HG03520 (cell line): ENCODE measurements at regions not wholly inside any gene's neighbourhood (a gene's known extent, or its start where the extent isn't known, plus 50 kb on each side); places are given as distances from the start of the nearest gene placed in this dataset.
"Not testable (repeated sequence)": the region's sequence is repeated elsewhere in the genome, so short reads cannot be mapped to it uniquely, and the experiment has no call there.

ENCODE experiments used
- ATAC-seq: cut with Tn5 transposase; IDR thresholded peaks from one replicate; pipeline ENCODE4 v1.9.1; 2021; ENCODE audit warnings: mild to moderate bottlenecking, moderate library complexity; ENCODE audit not compliant: unreplicated experiment

DNA sequence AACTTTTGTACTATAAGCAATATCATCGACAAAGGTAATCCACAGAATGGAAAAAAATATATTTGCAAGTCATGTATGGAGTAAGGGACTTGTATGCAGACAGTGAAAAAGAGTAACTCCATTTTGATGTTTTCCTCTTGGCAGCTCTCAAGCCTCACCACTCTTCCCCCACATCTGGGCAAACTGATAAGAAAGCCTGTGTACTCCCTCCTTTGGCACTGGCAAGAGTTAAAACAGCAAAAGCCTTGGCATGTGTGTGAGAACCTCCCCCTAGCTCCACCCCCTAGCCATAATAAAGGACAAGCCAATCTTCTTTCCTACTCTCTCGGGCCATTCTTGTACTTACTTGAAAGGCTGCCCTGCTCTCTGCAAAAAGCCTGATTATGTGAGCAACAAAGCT is 335.2 kb downstream of the LRATD1 start:
- ATAC-seq, result no peak

DNA sequence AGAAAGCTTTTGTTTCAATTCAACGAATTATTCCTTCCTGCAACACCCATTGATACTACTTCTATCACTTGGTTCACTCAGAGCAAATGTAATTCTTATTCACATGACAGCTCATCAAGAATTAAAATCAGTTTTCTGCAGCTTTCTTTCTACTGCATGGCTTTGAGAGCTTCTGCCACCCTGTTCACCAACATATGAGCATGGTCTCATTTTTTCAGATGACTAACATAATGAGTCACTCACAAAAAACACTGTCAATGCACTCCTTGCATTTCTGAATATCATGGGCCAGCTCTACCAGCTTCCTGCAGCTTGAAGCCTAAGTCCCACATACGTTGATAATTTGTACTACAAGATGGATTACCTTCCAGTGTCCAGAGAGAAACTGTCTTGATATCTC is 342.9 kb downstream of the LRATD1 start:
- no peak for ATAC-seq

DNA sequence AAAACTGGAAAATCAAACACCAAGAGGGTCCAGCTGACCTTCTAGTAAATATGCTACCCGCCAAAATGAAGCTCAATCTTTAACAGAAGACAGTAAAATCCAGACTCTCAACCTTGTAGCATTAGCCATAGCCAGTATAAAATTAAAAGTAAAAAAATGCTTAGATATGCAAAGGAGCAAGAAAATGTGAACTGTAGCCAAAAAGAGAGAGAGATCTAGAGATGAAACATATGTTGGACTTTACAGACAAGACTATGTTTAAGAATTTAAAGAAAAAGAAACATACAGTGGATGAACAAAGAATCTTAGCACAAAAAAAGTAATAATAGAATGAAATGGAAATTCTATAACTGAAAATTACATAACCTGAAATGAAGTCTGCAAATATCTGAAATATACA is 344.5 kb downstream of the LRATD1 start:
- ATAC-seq, result no peak

DNA sequence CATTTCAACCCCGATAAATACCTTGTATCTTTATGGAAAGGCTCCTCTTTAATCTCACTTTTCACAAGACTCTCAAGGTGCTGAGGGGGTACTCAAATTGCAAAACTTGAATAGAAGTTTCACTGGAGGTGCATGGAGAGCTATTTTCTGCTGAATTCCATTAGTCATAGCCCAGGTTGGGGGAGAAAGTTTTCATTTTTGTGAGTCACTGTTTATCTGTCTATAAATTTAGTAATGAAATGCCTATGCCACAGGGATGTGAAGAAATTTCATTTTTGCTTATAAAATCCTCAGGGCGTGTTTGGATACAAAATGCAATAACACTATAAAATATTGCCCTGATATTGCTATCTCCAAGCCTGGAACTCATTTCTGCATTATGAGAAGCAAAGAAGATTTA is 346.3 kb downstream of the LRATD1 start:
- ATAC-seq, result no peak

DNA sequence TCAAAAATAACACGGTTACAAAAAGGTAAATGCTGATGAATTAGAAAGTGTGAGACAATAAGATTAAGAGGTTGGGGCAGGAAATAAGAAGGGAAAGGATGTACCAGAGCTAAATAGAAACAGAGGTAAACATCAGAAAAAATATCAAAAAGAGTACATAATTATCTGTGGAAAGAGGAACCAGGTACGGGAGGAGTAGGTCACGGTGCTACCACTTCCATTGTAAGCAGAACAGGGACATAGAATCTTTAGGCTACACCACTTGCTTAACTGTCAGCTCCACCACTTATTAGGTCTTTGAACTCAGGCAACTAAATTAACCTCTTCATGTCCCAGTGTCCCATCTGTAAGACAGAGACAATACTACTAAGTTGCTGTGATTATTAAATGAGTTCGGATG is 350.3 kb downstream of the LRATD1 start:
- no peak for ATAC-seq

DNA sequence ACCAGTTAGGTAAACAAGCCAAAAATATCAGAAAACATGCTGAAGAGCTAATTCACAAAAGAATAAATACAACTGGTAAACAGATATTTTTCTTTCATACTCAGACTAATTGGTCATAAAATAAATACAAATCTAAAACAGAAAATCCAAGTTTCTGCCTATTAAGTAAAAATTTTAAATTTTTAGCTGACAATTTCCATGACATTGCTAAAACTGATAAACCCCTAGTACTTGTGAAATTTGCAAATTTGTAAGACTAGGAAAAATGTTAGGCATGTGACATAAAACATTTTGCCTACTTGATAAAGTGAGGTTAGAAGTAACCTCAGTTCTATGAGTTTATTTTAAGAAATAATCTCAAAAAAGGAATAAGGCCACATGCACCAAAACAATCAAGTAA is 356.1 kb downstream of the LRATD1 start:
- ATAC-seq, result no peak

DNA sequence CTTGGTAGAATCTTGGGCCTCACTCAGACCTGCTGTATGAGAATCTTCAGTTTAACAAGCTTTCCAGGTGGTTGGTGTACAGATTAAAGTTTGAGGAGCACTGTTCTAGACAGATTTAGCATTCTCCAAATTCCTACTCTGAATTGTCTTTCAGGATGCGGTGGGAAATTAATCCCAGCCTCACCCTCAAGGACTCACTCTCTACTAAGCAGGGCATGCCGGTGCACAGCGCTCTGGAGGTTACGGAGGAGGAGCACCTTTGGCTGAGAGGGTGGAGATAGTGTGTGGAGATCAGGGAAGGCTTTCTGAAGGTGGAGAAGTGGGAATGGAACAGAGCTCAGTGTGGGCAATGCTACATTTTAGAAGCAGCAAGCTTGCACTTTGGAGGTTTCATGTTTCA is 359.2 kb downstream of the LRATD1 start:
- ATAC-seq, result no peak

DNA sequence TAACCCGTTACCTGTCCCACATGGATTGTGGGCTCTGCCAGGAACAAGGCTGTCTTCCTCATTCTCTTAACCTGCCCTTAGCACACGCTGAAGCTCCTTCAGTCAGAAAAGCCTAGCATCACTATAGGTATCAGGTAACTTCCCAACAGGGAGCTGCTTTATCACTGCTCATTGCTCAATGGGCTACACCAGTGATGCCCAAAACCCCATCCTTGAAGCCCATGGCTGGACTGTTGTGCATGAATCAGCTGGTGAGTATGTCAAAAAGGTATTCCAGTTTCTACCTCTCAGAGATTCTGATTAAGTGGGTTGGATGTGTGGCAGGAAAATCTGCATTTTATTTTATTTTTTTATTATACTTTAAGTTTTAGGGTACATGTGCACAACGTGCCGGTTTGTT is 362.2 kb downstream of the LRATD1 start:
- no peak for ATAC-seq

DNA sequence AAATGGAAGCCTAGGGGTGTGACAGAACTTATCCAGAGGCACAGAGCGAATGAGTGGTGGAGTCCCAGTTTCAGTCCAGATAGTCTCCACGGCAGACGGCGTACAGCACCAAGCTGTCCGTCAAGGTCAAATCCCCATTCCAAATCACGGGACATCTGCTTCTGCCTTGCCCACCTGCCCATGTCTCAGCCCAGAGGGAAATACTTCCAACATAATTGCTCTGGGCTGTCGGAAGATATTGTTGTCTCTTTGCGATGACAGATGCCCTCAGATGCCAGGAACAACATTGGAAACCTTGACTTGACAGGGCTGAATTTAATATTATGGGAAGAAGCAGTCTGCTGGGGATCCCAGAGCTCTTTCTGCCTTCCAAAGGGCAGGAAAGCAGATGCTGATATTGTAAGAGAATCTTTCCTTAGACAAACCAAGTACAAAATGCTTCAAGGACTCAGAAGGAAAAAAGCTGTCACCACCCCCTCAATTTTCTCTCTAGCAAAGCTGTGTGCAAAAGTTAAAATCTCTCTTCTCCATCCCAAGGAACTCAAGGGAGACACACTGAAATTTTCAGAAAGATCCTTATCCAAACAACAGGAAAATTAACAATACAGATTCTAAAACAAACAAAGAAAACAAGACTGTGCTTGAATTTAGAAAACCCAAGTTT is 364.0 kb downstream of the LRATD1 start:
- no peak for ATAC-seq

DNA sequence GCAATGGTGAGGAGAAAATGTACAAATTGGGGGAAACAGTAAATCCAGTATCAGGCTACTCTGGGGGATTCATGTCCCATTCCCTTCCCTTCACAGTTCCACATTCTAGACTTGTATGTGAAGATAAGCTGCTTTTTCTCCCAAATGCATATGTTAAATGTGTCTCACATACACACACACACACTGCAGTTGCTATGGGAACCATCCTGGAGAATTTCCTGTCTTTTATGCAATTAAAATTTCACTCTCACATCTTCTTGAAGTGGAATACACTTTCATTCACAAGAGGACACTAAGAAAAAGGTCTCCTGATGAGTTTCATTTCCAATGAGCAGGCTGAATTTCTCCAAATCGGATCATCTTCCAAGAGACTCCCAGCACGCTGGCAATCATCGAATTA is 366.0 kb downstream of the LRATD1 start:
- no peak for ATAC-seq

DNA sequence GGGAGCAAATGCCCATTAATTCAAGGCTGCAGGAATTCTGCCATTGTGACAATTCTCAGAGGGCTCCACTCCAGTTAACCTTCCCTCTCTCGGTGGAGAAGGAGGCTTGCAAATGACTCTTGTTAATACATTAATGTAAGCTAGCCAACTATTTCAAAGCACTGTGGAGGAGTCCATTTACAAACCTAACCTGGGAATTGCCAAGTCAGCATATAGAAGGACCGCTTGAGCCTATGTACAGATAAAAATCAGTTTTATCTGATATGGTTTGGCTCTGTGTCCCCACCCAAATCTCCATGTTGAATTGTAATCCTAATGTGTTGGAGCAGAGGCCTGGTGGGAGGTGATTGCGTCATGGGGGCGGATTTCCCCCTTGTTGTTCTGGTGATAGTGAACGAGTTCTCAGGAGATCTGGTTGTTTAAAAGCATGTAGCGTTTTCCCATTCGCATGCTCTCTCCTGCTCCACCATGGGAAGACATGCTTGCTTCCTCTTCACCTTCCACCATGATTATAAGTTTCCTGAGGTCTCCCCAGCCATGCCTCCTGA is 366.7 kb downstream of the LRATD1 start:
- ATAC-seq, result no peak

DNA sequence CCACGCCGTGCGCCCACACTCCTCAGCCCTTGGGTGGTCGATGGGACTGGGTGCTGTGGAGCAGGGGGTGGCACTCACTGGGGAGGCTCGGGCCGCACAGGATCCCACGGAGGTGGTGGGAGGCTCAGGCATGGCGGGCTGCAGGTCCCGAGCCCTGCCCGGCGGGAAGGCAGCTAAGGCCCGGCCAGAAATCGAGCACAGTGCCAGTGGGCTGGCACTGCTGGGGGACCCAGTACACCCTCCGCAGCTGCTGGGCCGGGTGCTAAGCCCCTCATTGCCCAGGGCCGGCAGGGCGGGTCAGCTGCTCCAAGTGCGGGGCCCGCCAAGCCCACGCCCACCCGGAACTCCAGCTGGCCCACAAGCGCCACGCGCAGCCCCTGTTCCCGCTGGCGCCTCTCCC is 370.0 kb downstream of the LRATD1 start:
- not testable (repeated sequence) for ATAC-seq

DNA sequence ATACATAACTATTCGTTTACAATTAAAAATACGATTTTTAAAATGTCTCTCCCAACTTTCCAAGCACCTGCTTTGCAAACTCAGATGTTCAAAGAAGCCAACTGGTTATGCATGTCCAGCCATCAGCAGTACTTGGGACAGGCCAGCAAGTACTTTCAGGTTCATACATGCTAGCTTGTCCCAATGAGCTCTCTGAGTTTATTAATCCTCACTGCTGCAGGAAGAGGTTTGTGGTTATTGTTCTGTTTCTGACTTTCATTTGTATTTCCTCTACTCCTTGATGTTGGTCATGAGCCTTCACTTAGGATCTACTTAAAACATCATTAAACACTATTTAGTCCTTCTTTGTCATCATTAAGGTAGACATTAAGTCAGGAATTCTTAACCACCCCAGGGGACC is 374.1 kb downstream of the LRATD1 start:
- no peak for ATAC-seq

DNA sequence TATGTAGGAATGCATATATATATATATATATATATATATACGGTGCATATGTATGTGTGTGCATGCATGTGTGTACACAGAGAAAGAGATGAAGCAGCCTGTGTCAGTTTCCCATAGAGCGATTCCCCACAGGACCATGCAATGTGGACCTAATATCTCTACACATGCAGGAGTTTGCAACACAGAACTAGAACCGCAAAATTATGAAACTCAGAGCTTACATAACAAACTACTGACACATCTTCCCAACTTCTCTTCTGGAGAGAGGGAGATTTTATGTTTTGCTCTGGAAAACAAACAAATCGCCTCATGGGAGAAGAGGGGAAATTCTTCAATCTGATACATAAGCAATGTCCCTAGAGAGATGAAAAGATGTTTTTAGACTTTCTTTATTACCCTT is 377.2 kb downstream of the LRATD1 start:
- no peak for ATAC-seq

DNA sequence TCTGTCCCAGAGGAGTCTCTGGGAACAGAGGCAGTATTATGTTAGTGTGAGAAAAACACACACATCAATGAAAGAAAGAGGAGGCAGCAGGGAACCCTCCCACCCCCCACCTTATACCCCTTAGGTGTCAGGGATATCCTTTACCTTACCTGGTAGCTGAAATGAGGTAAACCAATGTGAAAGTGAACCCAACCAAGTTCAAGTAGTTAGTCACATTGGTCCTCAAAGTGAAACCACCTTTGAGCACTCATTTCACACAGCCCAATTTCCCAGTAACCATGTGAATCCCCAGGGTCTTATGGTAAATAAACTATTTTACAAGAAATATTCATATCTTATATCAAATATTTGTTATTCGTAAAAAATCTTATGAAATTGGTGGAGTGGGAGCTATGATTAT is 377.8 kb downstream of the LRATD1 start:
- ATAC-seq, result peak; percentile 67

DNA sequence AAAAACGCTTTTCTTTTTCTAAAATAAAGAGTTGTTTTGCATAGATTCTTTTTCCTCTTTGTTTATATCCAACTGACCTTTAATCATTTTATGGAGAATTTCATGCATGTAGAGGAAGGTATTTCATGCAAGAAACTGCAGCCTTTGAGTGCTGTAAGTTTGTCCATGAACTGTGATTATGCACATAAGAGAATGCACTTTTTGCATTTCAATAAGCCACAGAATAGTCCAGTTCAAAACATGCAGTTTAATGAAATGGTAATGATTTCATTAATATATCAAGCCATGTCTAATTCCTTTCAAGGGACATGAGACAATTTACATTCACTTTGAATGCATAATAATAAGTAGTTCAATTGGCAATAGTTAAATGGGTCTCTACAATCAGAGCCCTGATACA is 386.3 kb downstream of the LRATD1 start:
- ATAC-seq, result no peak

DNA sequence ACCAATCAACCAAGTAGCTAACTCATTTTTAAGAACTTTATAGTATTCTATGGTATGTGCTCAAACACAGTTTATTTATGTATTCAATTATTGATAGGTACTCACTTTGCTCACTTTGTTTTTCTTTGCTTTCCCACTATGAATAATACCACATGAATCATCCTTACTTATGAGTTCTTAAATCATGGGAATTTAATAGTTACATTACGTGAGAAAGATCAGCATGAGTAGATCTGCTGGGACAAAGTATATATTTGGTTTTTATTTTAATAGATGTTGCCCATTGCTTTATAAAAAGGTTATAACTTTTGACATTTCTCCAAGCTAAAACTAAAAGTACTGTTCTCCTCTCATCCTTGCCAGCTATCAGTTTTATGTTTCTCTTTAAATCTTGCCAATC is 390.7 kb downstream of the LRATD1 start:
- ATAC-seq, result no peak

DNA sequence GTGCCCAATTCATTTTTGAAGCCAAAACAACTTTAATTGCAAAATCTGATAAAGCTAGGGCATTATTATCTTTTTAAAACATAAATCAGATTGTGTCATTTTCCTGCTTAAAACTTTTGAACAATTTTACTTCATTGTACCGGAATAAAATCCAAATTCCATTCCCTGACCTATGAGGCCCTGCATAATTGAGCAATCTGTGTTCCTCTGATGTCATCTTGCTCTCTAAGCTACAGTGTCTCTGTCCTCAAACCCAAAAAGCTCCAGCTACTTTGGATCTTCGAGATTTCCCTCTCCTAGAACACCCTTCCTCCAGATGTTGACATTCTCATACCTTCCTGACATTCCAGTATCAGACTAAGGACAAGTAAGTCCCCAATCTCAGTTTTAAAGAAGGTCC is 395.9 kb downstream of the LRATD1 start:
- ATAC-seq, result no peak

DNA sequence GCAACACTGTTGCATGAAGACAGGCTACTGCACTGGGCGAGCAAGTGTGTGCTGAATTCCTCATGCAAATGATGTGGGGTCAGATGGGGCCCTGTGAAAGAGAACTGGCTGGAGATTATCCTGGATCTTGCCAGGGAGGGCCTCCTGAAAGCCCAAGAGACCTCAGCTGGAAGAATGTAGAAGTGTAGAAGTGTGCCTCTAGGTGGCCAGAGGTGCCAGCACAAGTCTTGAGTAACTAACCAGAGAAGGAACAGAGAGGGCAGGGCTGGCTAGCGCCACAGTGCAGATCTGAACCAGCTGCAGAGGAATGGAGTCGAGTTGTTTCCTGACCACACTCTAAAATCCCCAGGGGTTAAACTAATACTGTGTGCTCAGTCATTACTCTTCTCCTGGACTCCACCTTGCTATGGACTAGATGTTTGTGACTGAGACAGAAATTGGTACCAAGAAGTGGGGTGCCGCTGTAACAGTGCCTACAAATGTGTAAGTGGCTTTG is 399.3 kb downstream of the LRATD1 start:
- peak; percentile 96 for ATAC-seq

DNA sequence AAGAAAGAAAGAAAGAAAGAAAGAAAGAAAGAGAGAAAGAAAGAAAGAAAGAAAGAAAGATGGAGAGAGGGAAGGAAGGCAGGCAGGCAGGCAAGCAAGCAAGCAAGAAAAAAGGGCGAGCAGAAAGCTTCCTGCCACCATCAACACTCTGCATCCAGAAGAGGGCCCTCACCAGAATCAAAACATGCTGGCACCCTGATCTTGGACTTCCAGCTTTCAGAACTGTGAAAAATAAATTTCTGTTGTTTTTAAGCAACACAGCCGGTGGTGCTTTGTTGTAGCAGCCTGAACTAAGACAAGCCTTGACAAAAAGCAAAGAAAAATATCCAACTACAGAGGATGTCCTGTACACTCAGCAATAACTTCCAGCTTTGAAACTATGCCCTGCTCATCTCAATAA is 401.7 kb downstream of the LRATD1 start:
- no peak for ATAC-seq

DNA sequence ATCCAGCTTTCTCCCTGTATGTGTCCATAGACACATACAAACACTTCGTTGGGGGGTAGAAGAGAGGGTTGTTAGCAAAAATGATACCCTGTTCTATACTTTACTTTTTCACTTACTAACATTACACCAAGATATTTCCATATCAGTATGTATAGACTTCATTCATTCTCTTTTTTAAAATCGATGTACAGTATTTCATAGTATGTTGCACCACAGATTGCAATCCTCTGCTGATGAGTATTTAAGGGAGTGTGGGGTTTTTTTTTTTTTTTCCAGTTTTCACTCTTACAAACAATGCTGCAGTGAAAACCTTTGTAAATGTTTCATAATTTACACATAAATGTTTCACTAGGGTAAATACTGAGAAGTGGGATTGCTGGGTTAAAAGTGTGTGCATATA is 402.3 kb downstream of the LRATD1 start:
- ATAC-seq, result no peak

DNA sequence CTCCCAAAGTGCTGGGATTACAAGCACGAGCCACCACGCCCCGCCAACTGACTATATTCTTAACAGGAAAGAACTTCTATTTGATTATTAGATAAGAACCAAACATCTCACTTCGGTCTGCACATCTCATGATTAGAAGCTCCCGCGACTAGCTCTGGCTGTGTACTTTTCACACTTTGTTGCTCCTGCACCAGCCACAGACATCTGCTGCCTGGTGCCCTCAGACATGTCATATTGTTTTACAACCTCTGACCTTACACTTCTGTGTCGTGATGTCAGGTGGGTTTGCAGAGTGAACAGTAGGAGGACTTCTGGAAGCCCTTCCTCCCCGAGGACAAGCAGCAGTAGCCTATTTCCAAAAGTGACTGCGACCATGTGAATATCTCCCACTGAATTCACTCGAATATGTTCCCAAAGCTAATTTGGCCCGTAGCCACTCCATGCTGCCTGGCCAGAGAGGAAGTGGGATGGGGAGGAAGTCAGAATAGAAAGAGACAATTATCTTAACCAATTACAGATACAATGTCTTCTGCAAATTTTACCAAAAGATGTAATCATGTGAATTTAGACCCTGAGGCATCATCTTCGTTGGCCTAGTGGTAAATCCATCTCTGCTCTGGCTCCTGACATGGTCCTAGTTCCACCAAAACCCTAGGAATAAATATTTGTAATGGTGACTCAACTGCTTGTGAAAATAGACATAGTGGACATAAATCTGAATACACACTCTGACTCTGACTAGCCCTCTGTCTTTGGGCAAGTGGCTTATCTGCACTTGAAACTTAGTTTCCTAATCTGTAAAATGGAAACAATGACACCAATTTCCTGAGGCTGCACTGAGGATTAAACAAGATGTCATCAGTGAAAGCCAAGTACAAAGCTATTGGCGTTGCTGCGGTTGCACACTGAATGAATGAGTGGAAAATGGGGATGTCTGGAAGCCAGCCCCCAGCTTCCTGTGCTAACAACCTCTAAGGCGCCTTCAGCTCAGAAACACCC is 406.1 kb downstream of the LRATD1 start:
- no peak for ATAC-seq
